Lung (tissue), 11 donors: ENCODE measurements at regions not wholly inside any gene's neighbourhood (a gene's known extent, or its start where the extent isn't known, plus 50 kb on each side); places are given as distances from the start of the nearest gene placed in this dataset.
"Not testable (repeated sequence)": the region's sequence is repeated elsewhere in the genome, so short reads cannot be mapped to it uniquely, and the experiment has no call there.

Source experiments
- ATAC-seq: fragments of 200-7000 bp; cut with Tn5 transposase; one replicate; pipeline ENCODE4 v1.9.1; 2020; ENCODE audit warnings: moderate number of reproducible peaks; ENCODE audit not compliant: insufficient read depth, low FRiP score
- DNase-seq, 3 donors: peaks; one replicate each; pipeline ENCODE4 v3.0.0-alpha.2; 2013 to 2017
- H3K27ac ChIP-seq, 2 donors: one replicate each; pipeline ENCODE4 v1.5.1; 2013; ENCODE audit warnings: mild to moderate bottlenecking in 2 of 2, moderate library complexity in 2 of 2, control low read depth in 1 of 2, inconsistent platforms in 1 of 2, low read depth in 1 of 2, low read length in 1 of 2
- H3K27me3 ChIP-seq, 3 donors: one replicate each; pipeline ENCODE4 v1.5.1; 2013; ENCODE audit warnings: low read length in 2 of 3; ENCODE audit not compliant: control insufficient read depth in 3 of 3, insufficient read depth in 3 of 3
- H3K36me3 ChIP-seq, 4 donors: one replicate each; pipeline ENCODE4 v1.5.1; 2013; ENCODE audit warnings: low read length in 4 of 4, mild to moderate bottlenecking in 1 of 4, moderate library complexity in 1 of 4; ENCODE audit not compliant: control insufficient read depth in 4 of 4, insufficient read depth in 4 of 4
- H3K4me1 ChIP-seq, 5 donors: one replicate each; pipeline ENCODE4 v1.5.1; 2013; ENCODE audit warnings: low read length in 5 of 5, mild to moderate bottlenecking in 2 of 5, moderate library complexity in 1 of 5; ENCODE audit not compliant: control insufficient read depth in 5 of 5, insufficient read depth in 5 of 5
- H3K4me3 ChIP-seq: one replicate; pipeline ENCODE4 v1.5.1; 2013; ENCODE audit warnings: mild to moderate bottlenecking, control low read depth, moderate library complexity
- H3K9ac ChIP-seq, 2 donors: one replicate each; pipeline ENCODE4 v1.5.1; 2013; ENCODE audit warnings: low read length in 2 of 2, control low read depth in 1 of 2; ENCODE audit not compliant: insufficient read depth in 1 of 2
- H3K9me3 ChIP-seq, 4 donors: one replicate each; pipeline ENCODE4 v1.5.1; 2013; ENCODE audit warnings: low read length in 3 of 4, mild to moderate bottlenecking in 1 of 4, moderate library complexity in 1 of 4; ENCODE audit not compliant: control insufficient read depth in 4 of 4, insufficient read depth in 3 of 4
- CTCF ChIP-seq: IDR thresholded peaks from 2 replicates; pipeline ENCODE4 v1.5.1; 2012; ENCODE audit warnings: mild to moderate bottlenecking; ENCODE audit errors: control extremely low read depth, extremely low read depth
- WGBS, 2 donors: extraction: QIAGEN DNeasy Blood & Tissue Kit; methylation state at CpG; one replicate each; pipeline ENCODE4 v1.1.7; 2013; 5-methylcytosine and 5-hydroxymethylcytosine counted together
- donor health status: control.
- donor health status: control.
- donor health status: Bipolar disorder and iron deficiency.
- donor health status: healthy.
- donor health status: DM: yes; HTN: yes; CAD: no.

GRCh38 chr16:88264641-88265285 lies 118.0 kb upstream of the ZNF469 start:
- Histone ChIP-seq H3K9ac (no peak overlapping the region), H3K9me3 (peaks cover 0 to 1% (median 0%) of the 10 kb centered on the region in 4 donors), H3K36me3 (no peaks in the 10 kb centered on the region), H3K27ac (peak overlapping the region; percentile 42 to 50), H3K27me3 (no peaks in the 10 kb centered on the region), H3K4me1 (peaks cover 0 to 15% (median 3%) of the 10 kb centered on the region in 5 donors), H3K4me3 (no peak overlapping the region)
- WGBS, 2 donors: 23 to 32% methylated on average over 27 to 30 of the region's 30 CpGs
- no peak for TF ChIP-seq CTCF
- DNase-seq (peak; percentile 63 to 80 (median 75)), ATAC-seq (peak; percentile 85)

GRCh38 chr16:88265286-88265938 lies 117.3 kb upstream of the ZNF469 start:
- WGBS, 2 donors: 74 to 89% methylated on average over 21 of the region's 25 CpGs
- H3K9me3 ChIP-seq, H3K27me3 ChIP-seq, H3K36me3 ChIP-seq, H3K4me3 ChIP-seq, ATAC-seq, DNase-seq, H3K9ac ChIP-seq: not testable (repeated sequence)
- H3K27ac ChIP-seq: peak overlapping the region in 1 of 2 donors; percentile 14
- peaks cover 0 to 15% (median 3%) of the 10 kb centered on the region in 5 donors for H3K4me1 ChIP-seq

GRCh38 chr16:88266036-88266435 lies 116.7 kb upstream of the ZNF469 start:
- ATAC-seq, H3K9ac ChIP-seq, H3K9me3 ChIP-seq, H3K27me3 ChIP-seq, H3K27ac ChIP-seq, H3K36me3 ChIP-seq, DNase-seq, H3K4me3 ChIP-seq: not testable (repeated sequence)
- WGBS, 2 donors: 89 to 92% methylated on average over 9 to 12 of the region's 12 CpGs
- peaks cover 0 to 15% (median 3%) of the 10 kb centered on the region in 5 donors for H3K4me1 ChIP-seq

GRCh38 chr16:88266935-88267551 lies 115.7 kb upstream of the ZNF469 start:
- 60 to 72% methylated on average over 29 to 31 of the region's 31 CpGs for WGBS, 2 donors
- H3K27ac ChIP-seq, H3K9me3 ChIP-seq, H3K4me3 ChIP-seq, DNase-seq, ATAC-seq, H3K9ac ChIP-seq, H3K36me3 ChIP-seq, H3K27me3 ChIP-seq: not testable (repeated sequence)
- H3K4me1 ChIP-seq: peaks cover 0 to 14% (median 3%) of the 10 kb centered on the region in 5 donors

- DNase-seq, H3K36me3 ChIP-seq, H3K27ac ChIP-seq, H3K9me3 ChIP-seq, H3K4me3 ChIP-seq, ATAC-seq, H3K9ac ChIP-seq, H3K27me3 ChIP-seq: not testable (repeated sequence)
- 71 to 77% methylated on average over 20 of the region's 20 CpGs for WGBS, 2 donors
- peaks cover 0 to 14% (median 0%) of the 10 kb centered on the region in 5 donors for H3K4me1 ChIP-seq
Observed at GRCh38 chr16:88268186-88268970, 114.4 kb upstream of the ZNF469 start.

GRCh38 chr16:88270171-88270790 lies 112.5 kb upstream of the ZNF469 start:
- ATAC-seq, H3K4me3 ChIP-seq, H3K4me1 ChIP-seq, H3K27ac ChIP-seq, H3K36me3 ChIP-seq, DNase-seq, H3K27me3 ChIP-seq, H3K9me3 ChIP-seq, H3K9ac ChIP-seq: not testable (repeated sequence)
- WGBS, 2 donors: 79 to 91% methylated on average over 10 of the region's 10 CpGs
